Thyroid gland (tissue), 4 donors: ENCODE measurements at regions not wholly inside any gene's neighbourhood (a gene's known extent, or its start where the extent isn't known, plus 50 kb on each side); places are given as distances from the start of the nearest gene placed in this dataset.

Source experiments
- CTCF ChIP-seq, 6 experiments: fragments of 200-600 bp in 3 of 6; fragments of 450-650 bp in 3 of 6; sonication (generic) in 3 of 6; IDR thresholded peaks; one replicate each; pipeline ENCODE4 v1.5.1; 2016 to 2019; ENCODE audit warnings: antibody characterized with exemption in 6 of 6, mild to moderate bottlenecking in 2 of 6, inconsistent platforms in 1 of 6, moderate library complexity in 1 of 6
- POLR2A ChIP-seq, 2 donors: fragments of 450-650 bp; IDR thresholded peaks; one replicate each; pipeline ENCODE4 v1.6.1; 2017; ENCODE audit warnings: antibody characterized with exemption in 2 of 2, mild to moderate bottlenecking in 2 of 2, moderate library complexity in 1 of 2

GRCh38 chr5:100004969-100005368 lies 530.2 kb upstream of the FAM174A start:
- TF ChIP-seq POLR2A (IDR thresholded peaks at IDR 0.05) (no peak), CTCF (IDR thresholded peaks at IDR 0.05) (no peak)
